HG02938 (cell line): ENCODE measurements at regions not wholly inside any gene's neighbourhood (a gene's known extent, or its start where the extent isn't known, plus 50 kb on each side); places are given as distances from the start of the nearest gene placed in this dataset.

Experiments used
- ATAC-seq: cut with Tn5 transposase; IDR thresholded peaks from one replicate; pipeline ENCODE4 v1.9.1; 2021; ENCODE audit warnings: mild to moderate bottlenecking, moderate library complexity; ENCODE audit not compliant: unreplicated experiment

- no peak for ATAC-seq
These were observed 365.7 kb downstream of the GXYLT1 start for GRCh38 chr12:41778934-41779333.

- ATAC-seq = no peak
These were observed 367.4 kb downstream of the GXYLT1 start for GRCh38 chr12:41777064-41777790.

GRCh38 chr12:41772478-41772877 is 372.2 kb downstream of the GXYLT1 start:
- ATAC-seq = no peak

GRCh38 chr12:41769810-41770209 is 374.9 kb downstream of the GXYLT1 start:
- ATAC-seq = peak; percentile 87

GRCh38 chr12:41768456-41768855 is 376.2 kb downstream of the GXYLT1 start:
- no peak for ATAC-seq

GRCh38 chr12:41762691-41763090 is 382.0 kb downstream of the GXYLT1 start:
- ATAC-seq = no peak

GRCh38 chr12:41745593-41745992 is 399.1 kb downstream of the GXYLT1 start:
- no peak for ATAC-seq

- no peak for ATAC-seq
These were observed 400.8 kb downstream of the GXYLT1 start for GRCh38 chr12:41743835-41744234.

GRCh38 chr12:41739066-41739465 is 405.6 kb downstream of the GXYLT1 start:
- no peak for ATAC-seq

GRCh38 chr12:41737423-41737822 is 407.3 kb downstream of the GXYLT1 start:
- no peak for ATAC-seq

- no peak for ATAC-seq
These were observed 408.2 kb downstream of the GXYLT1 start for GRCh38 chr12:41736436-41736835.

GRCh38 chr12:41731691-41732090 is 413.0 kb downstream of the GXYLT1 start:
- no peak for ATAC-seq

- no peak for ATAC-seq
These were observed 413.6 kb downstream of the GXYLT1 start for GRCh38 chr12:41731061-41731460.

- ATAC-seq = no peak
These were observed 420.5 kb downstream of the GXYLT1 start for GRCh38 chr12:41724216-41724615.

GRCh38 chr12:41719214-41719613 is 425.5 kb downstream of the GXYLT1 start:
- no peak for ATAC-seq

- no peak for ATAC-seq
These were observed 429.4 kb downstream of the GXYLT1 start for GRCh38 chr12:41715256-41715655.

GRCh38 chr12:41709463-41710285 is 435.0 kb downstream of the GXYLT1 start:
- no peak for ATAC-seq

- ATAC-seq = no peak
These were observed 435.7 kb downstream of the GXYLT1 start for GRCh38 chr12:41709012-41709411.

- ATAC-seq = no peak
These were observed 438.3 kb downstream of the GXYLT1 start for GRCh38 chr12:41706376-41706775.

GRCh38 chr12:41701943-41702601 is 442.6 kb downstream of the GXYLT1 start:
- no peak for ATAC-seq

- ATAC-seq = no peak
These were observed 443.7 kb downstream of the GXYLT1 start for GRCh38 chr12:41700940-41701339.

GRCh38 chr12:41699658-41700057 is 445.0 kb downstream of the GXYLT1 start:
- ATAC-seq = no peak
